Caco-2 (cell line): ENCODE measurements at regions not wholly inside any gene's neighbourhood (a gene's known extent, or its start where the extent isn't known, plus 50 kb on each side); places are given as distances from the start of the nearest gene placed in this dataset.

Experiments
- BruUV-seq: library from RNA; stranded (reverse); fragments of 400-500 nt; replicated peaks from 2 replicates; lab custom pipeline; 2021; lab: Mats Ljungman, UMichigan
- CTCF ChIA-PET: fragments of 300-600 bp; sonication (Branson Sonifier 250); formaldehyde crosslinking; loops from one replicate; lab custom pipeline; 2022; ENCODE audit warnings: antibody characterized with exemption; lab: Charles Lee
- POLR2A ChIA-PET: fragments of 300-600 bp; sonication (Branson Sonifier 250); formaldehyde crosslinking; loops from one replicate; lab custom pipeline; 2022; ENCODE audit warnings: antibody characterized with exemption; lab: Charles Lee
- DNase-seq, 2 experiments: peaks; one replicate each; pipeline versions ENCODE4 v3.0.0 to v3.0.0-alpha.2; 2020 to 2022
- H3K27me3 ChIP-seq: replicated peaks from 2 replicates; pipeline ENCODE4 v1.6.0; 2011; ENCODE audit warnings: low read length; ENCODE audit not compliant: control insufficient read depth, insufficient read depth
- H3K36me3 ChIP-seq: 2 replicates; pipeline ENCODE4 v1.5.1; 2011; ENCODE audit warnings: low read length; ENCODE audit not compliant: control insufficient read depth, insufficient read depth
- H3K4me1 ChIP-seq: fragments of 250-450 bp; sonication (Bioruptor Pico); 2 replicates; pipeline ENCODE4 v1.5.1; 2020; ENCODE audit warnings: mild to moderate bottlenecking
- H3K4me3 ChIP-seq: 2 replicates; pipeline ENCODE4 v1.5.1; 2011; ENCODE audit warnings: low read depth, mild to moderate bottlenecking, control low read depth, low read length
- H3K9me3 ChIP-seq: fragments of 250-450 bp; sonication (Bioruptor Pico); 2 replicates; pipeline ENCODE4 v1.5.1; 2020; ENCODE audit warnings: mild to moderate bottlenecking, moderate library complexity
- H3K27ac Mint-ChIP-seq: one replicate; pipeline ENCODE4 v1.8.0; 2022; ENCODE audit warnings: mixed read lengths; ENCODE audit not compliant: unreplicated experiment
- H3K27me3 Mint-ChIP-seq: one replicate; pipeline ENCODE4 v1.8.0; 2022; ENCODE audit warnings: mixed read lengths; ENCODE audit not compliant: insufficient read depth, unreplicated experiment
- H3K36me3 Mint-ChIP-seq: one replicate; pipeline ENCODE4 v1.8.0; 2022; ENCODE audit warnings: mild to moderate bottlenecking, mixed read lengths; ENCODE audit not compliant: insufficient read depth, unreplicated experiment
- H3K4me1 Mint-ChIP-seq: one replicate; pipeline ENCODE4 v1.8.0; 2022; ENCODE audit warnings: low read depth, mixed read lengths; ENCODE audit not compliant: unreplicated experiment
- H3K4me3 Mint-ChIP-seq: one replicate; pipeline ENCODE4 v1.8.0; 2022; ENCODE audit warnings: mild to moderate bottlenecking, moderate library complexity, mixed read lengths; ENCODE audit not compliant: unreplicated experiment
- H3K9me3 Mint-ChIP-seq: one replicate; pipeline ENCODE4 v1.8.0; 2022; ENCODE audit warnings: mixed read lengths; ENCODE audit not compliant: unreplicated experiment
- CTCF ChIP-seq, 2 experiments: fragments of 200-600 bp in 1 of 2; IDR thresholded peaks; 1 replicate in 1 of 2; 2 replicates in 1 of 2; pipeline versions ENCODE4 v1.5.1 to v1.8.0; 2011 to 2022; ENCODE audit warnings: antibody characterized with exemption in 1 of 2, control low read depth in 1 of 2, inconsistent platforms in 1 of 2, low read depth in 1 of 2, low read length in 1 of 2, mild to moderate bottlenecking in 1 of 2, moderate library complexity in 1 of 2; ENCODE audit not compliant: insufficient read depth in 1 of 2, severe bottlenecking in 1 of 2, unreplicated experiment in 1 of 2
- intact Hi-C: fragments of 100-400 bp; cut with micrococcal nuclease; formaldehyde crosslinking; loops from one replicate; pipeline ENCODE4 v1.10.0; 2022; ENCODE audit not compliant: unreplicated experiment

DNA sequence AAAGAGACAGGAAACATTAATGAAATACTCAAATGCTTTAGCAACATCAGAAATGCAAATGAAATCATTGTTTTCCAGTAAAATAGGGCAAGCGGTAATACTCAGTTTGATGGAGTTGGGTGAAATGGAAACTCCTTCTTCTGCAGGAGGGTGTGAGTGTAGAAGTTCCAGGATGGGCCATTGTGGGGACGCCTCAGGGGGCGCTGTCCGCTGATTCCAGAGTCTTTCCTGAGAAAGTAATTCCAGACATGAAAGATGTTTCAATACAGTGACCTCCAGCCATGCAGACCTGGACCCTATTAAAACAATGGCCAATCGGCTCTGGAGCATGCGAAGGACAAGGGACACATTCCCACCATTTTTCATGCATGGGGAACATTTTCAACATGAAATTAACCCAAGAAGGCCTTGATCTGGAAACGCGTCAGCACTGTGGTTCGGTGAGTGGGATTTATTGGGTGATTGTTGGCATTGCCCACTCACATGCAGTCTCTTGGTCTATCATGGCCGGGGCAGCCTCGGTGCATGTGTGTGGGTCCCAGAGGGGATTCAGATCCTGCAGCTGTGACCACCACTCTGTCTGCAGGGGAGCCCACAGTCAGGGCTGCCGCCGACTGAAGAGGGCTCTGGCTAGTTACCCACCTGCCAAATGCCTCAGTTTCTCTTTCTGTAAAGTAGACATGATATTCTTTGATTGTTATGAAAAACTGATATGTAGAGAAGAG, 132.6 kb upstream of the IRX4 start:
- Histone ChIP-seq H3K4me1 (no peaks in the 10 kb centered on the region), H3K4me3 (no peak overlapping the region), H3K27me3 (no peaks in the 10 kb centered on the region), H3K36me3 (no peaks in the 10 kb centered on the region), H3K9me3 (no peaks in the 10 kb centered on the region)
- H3K4me1 Mint-ChIP-seq, result no peaks in the 10 kb centered on the region
- no peaks in the 10 kb centered on the region for H3K9me3 Mint-ChIP-seq
- CTCF ChIA-PET, result no interaction called here
- BruUV-seq, result no TSS peak
- intact Hi-C loops, result loop anchor here (10.0 kb wide), 1 partner anchor 250 kb away; no protein-coding TSS in a partner anchor
- H3K27ac Mint-ChIP-seq, result no peak overlapping the region
- DNase-seq, result no peak
- POLR2A ChIA-PET, result no interaction called here
- TF ChIP-seq CTCF (IDR thresholded peaks at IDR 0.05; ENCODE audit: insufficient read depth in 1 of 2, low read depth in 1 of 2, low read length in 1 of 2, severe bottlenecking in 1 of 2, unreplicated experiment in 1 of 2), result no peak
- H3K27me3 Mint-ChIP-seq, result peaks cover 19% of the 10 kb centered on the region
- H3K36me3 Mint-ChIP-seq, result no peaks in the 10 kb centered on the region
- no peak overlapping the region for H3K4me3 Mint-ChIP-seq

GRCh38 chr5:2014058-2014610, 131.4 kb upstream of the IRX4 start:
- Histone ChIP-seq H3K4me3 (no peak overlapping the region), H3K9me3 (no peaks in the 10 kb centered on the region), H3K27me3 (no peaks in the 10 kb centered on the region; the same call in 1 of the 2 replicates), H3K36me3 (no peaks in the 10 kb centered on the region), H3K4me1 (no peaks in the 10 kb centered on the region)
- H3K27me3 Mint-ChIP-seq, result peaks cover 18% of the 10 kb centered on the region
- no peaks in the 10 kb centered on the region for H3K9me3 Mint-ChIP-seq
- H3K4me3 Mint-ChIP-seq, result no peak overlapping the region
- ChIA-PET POLR2A (no interaction called here), CTCF (no interaction called here)
- intact Hi-C loops, result loop anchor here (10.0 kb wide), 1 partner anchor 249 kb away; no protein-coding TSS in a partner anchor
- no peak for TF ChIP-seq CTCF (IDR thresholded peaks at IDR 0.05; ENCODE audit: insufficient read depth in 1 of 2, low read depth in 1 of 2, low read length in 1 of 2, severe bottlenecking in 1 of 2, unreplicated experiment in 1 of 2)
- BruUV-seq, result no TSS peak
- H3K36me3 Mint-ChIP-seq, result no peaks in the 10 kb centered on the region
- no peaks in the 10 kb centered on the region for H3K4me1 Mint-ChIP-seq
- no peak for DNase-seq
- H3K27ac Mint-ChIP-seq, result no peak overlapping the region

- no peaks in the 10 kb centered on the region for H3K4me1 Mint-ChIP-seq
- POLR2A ChIA-PET, result no interaction called here
- peaks cover 23% of the 10 kb centered on the region for H3K27me3 Mint-ChIP-seq
- no peak overlapping the region for H3K4me3 ChIP-seq
- no peak for TF ChIP-seq CTCF (IDR thresholded peaks at IDR 0.05; ENCODE audit: insufficient read depth in 1 of 2, low read depth in 1 of 2, low read length in 1 of 2, severe bottlenecking in 1 of 2, unreplicated experiment in 1 of 2)
- no peaks in the 10 kb centered on the region for H3K9me3 ChIP-seq
- no peaks in the 10 kb centered on the region for H3K9me3 Mint-ChIP-seq
- no peak overlapping the region for H3K4me3 Mint-ChIP-seq
- H3K27me3 ChIP-seq, result no peaks in the 10 kb centered on the region; the same call in 1 of the 2 replicates
- H3K36me3 ChIP-seq, result no peaks in the 10 kb centered on the region
- intact Hi-C loops, result loop anchor here (10.0 kb wide), 1 partner anchor 249 kb away; no protein-coding TSS in a partner anchor
- H3K36me3 Mint-ChIP-seq, result no peaks in the 10 kb centered on the region
- H3K4me1 ChIP-seq, result no peaks in the 10 kb centered on the region
- DNase-seq, result no peak
- BruUV-seq, result no TSS peak
- no peak overlapping the region for H3K27ac Mint-ChIP-seq
- CTCF ChIA-PET, result no interaction called here
Observed at GRCh38 chr5:2013301-2014057, 130.8 kb upstream of the IRX4 start.
